CD4-positive, alpha-beta memory T cell (primary cell): ENCODE measurements at regions not wholly inside any gene's neighbourhood (a gene's known extent, or its start where the extent isn't known, plus 50 kb on each side); places are given as distances from the start of the nearest gene placed in this dataset.

Experiments used
- CTCF ChIA-PET: fragments of 350-600 bp; sonication (Branson Sonifier 250); formaldehyde crosslinking; loops from one replicate; lab custom pipeline; 2021; ENCODE audit warnings: inconsistent platforms; ENCODE audit not compliant: partially characterized antibody; lab: Charles Lee
- POLR2A ChIA-PET: fragments of 350-600 bp; sonication (Branson Sonifier 250); formaldehyde crosslinking; loops from one replicate; lab custom pipeline; 2021; ENCODE audit not compliant: partially characterized antibody; lab: Charles Lee
- DNase-seq, 5 donors: peaks; one replicate each; pipeline versions ENCODE4 v3.0.0 to v3.0.0-alpha.2; 2020 to 2022; ENCODE audit warnings: mixed read lengths in 1 of 5
- H3K27ac ChIP-seq: one replicate; pipeline ENCODE4 v1.7.0; 2013; ENCODE audit warnings: low read depth, low read length
- H3K27me3 ChIP-seq: 2 replicates; pipeline ENCODE4 v1.7.0; 2013; ENCODE audit warnings: mild to moderate bottlenecking, low read length, moderate library complexity; ENCODE audit not compliant: insufficient read depth
- H3K36me3 ChIP-seq: 2 replicates; pipeline ENCODE4 v1.7.0; 2013; ENCODE audit warnings: mild to moderate bottlenecking, low read length, moderate library complexity; ENCODE audit not compliant: insufficient read depth
- H3K4me1 ChIP-seq: 2 replicates; pipeline ENCODE4 v1.7.0; 2013; ENCODE audit warnings: mild to moderate bottlenecking, low read length, moderate library complexity; ENCODE audit not compliant: insufficient read depth
- H3K4me3 ChIP-seq, 2 donors: one replicate each; pipeline ENCODE4 v1.7.0; 2013; ENCODE audit warnings: low read length in 2 of 2, mild to moderate bottlenecking in 1 of 2
- H3K9me3 ChIP-seq, 2 donors: one replicate each; pipeline ENCODE4 v1.7.0; 2013; ENCODE audit warnings: low read length in 2 of 2, control low read depth in 1 of 2; ENCODE audit not compliant: control insufficient read depth in 1 of 2
- H3K27ac Mint-ChIP-seq, 7 donors: one replicate each; pipeline ENCODE4 v1.8.0; 2020 to 2021; ENCODE audit warnings: mixed read lengths in 7 of 7, mild to moderate bottlenecking in 6 of 7, inconsistent platforms in 3 of 7, moderate library complexity in 3 of 7
- H3K27me3 Mint-ChIP-seq, 2 donors: one replicate each; pipeline ENCODE4 v1.8.0; 2020 to 2021; ENCODE audit warnings: mixed read lengths in 2 of 2
- H3K36me3 Mint-ChIP-seq, 2 donors: one replicate each; pipeline ENCODE4 v1.8.0; 2020 to 2021; ENCODE audit warnings: mixed read lengths in 2 of 2, inconsistent platforms in 1 of 2, mild to moderate bottlenecking in 1 of 2
- H3K4me1 Mint-ChIP-seq, 4 donors: one replicate each; pipeline ENCODE4 v1.8.0; 2020 to 2021; ENCODE audit warnings: mixed read lengths in 4 of 4, mild to moderate bottlenecking in 1 of 4
- H3K4me3 Mint-ChIP-seq, 8 donors: one replicate each; pipeline ENCODE4 v1.8.0; 2020 to 2021; ENCODE audit warnings: mixed read lengths in 8 of 8, mild to moderate bottlenecking in 7 of 8, moderate library complexity in 6 of 8, inconsistent platforms in 3 of 8
- H3K9me3 Mint-ChIP-seq, 8 donors: one replicate each; pipeline ENCODE4 v1.8.0; 2020 to 2021; ENCODE audit warnings: mixed read lengths in 8 of 8, mild to moderate bottlenecking in 5 of 8, inconsistent platforms in 3 of 8, moderate library complexity in 1 of 8
- intact Hi-C: fragments of 100-400 bp; cut with micrococcal nuclease; formaldehyde crosslinking; loops from one replicate; pipeline ENCODE4 v1.15.1; 2023

GRCh38 chr22:49704345-49705215, 123.1 kb downstream of the BRD1 start:
- intact Hi-C loops = no loop called here
- ChIA-PET POLR2A (no interaction called here), CTCF (no interaction called here)
- no peak overlapping the region for H3K27ac Mint-ChIP-seq
- peaks cover 0 to 8% (median 4%) of the 10 kb centered on the region in 4 donors for H3K4me1 Mint-ChIP-seq
- H3K27ac ChIP-seq = no peak overlapping the region
- peaks cover 0 to 38% (median 22%) of the 10 kb centered on the region in 8 donors for H3K9me3 Mint-ChIP-seq
- peaks cover 32 to 35% of the 10 kb centered on the region in 2 donors for H3K27me3 Mint-ChIP-seq
- no peaks in the 10 kb centered on the region for H3K4me1 ChIP-seq
- H3K27me3 ChIP-seq = no peaks in the 10 kb centered on the region
- DNase-seq = no peak
- no peak overlapping the region for H3K4me3 Mint-ChIP-seq
- H3K9me3 ChIP-seq = peaks cover 3 to 6% of the 10 kb centered on the region in 2 donors
- no peak overlapping the region for H3K4me3 ChIP-seq
- peaks cover 4 to 10% of the 10 kb centered on the region in 2 donors for H3K36me3 Mint-ChIP-seq
- H3K36me3 ChIP-seq = no peaks in the 10 kb centered on the region

GRCh38 chr22:49703990-49704344, 123.7 kb downstream of the BRD1 start:
- H3K27me3 ChIP-seq = no peaks in the 10 kb centered on the region
- peaks cover 4 to 10% of the 10 kb centered on the region in 2 donors for H3K36me3 Mint-ChIP-seq
- peaks cover 3 to 6% of the 10 kb centered on the region in 2 donors for H3K9me3 ChIP-seq
- POLR2A ChIA-PET = no interaction called here
- DNase-seq = no peak
- H3K27me3 Mint-ChIP-seq = peaks cover 27 to 35% of the 10 kb centered on the region in 2 donors
- no peak overlapping the region for H3K27ac Mint-ChIP-seq
- peaks cover 0 to 8% (median 4%) of the 10 kb centered on the region in 4 donors for H3K4me1 Mint-ChIP-seq
- H3K9me3 Mint-ChIP-seq = peaks cover 0 to 34% (median 19%) of the 10 kb centered on the region in 8 donors
- H3K4me3 Mint-ChIP-seq = no peak overlapping the region
- no peak overlapping the region for H3K27ac ChIP-seq
- H3K36me3 ChIP-seq = no peaks in the 10 kb centered on the region
- CTCF ChIA-PET = no interaction called here
- H3K4me1 ChIP-seq = no peaks in the 10 kb centered on the region
- intact Hi-C loops = no loop called here
- H3K4me3 ChIP-seq = no peak overlapping the region

DNA sequence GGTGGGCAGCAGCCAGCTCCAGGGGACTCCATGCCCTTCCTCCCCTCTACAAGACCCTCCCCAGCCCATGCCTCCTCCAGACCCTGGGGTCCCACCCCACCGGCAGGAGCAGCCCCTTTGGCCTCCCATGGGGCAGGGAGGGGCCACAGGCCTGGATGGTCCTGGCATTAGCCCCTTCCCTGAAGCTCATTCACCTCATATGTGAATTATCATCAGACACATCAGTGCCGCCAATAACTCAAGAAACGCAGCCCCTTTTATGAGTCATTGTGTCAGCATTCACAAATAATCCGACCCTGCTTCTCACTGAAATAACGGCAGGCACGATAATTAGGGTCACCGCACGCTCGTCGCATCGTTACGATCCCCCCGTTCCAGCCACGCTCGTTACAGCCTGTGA, 124.2 kb downstream of the BRD1 start:
- Mint-ChIP-seq H3K27me3 (peaks cover 24 to 32% of the 10 kb centered on the region in 2 donors), H3K36me3 (peaks cover 4 to 10% of the 10 kb centered on the region in 2 donors), H3K4me3 (no peak overlapping the region), H3K9me3 (peaks cover 0 to 29% (median 18%) of the 10 kb centered on the region in 8 donors), H3K27ac (no peak overlapping the region), H3K4me1 (peaks cover 0 to 8% (median 4%) of the 10 kb centered on the region in 4 donors)
- intact Hi-C loops = no loop called here
- CTCF ChIA-PET = no interaction called here
- H3K27ac ChIP-seq = no peak overlapping the region
- H3K27me3 ChIP-seq = no peaks in the 10 kb centered on the region
- H3K4me1 ChIP-seq = no peaks in the 10 kb centered on the region
- no peak overlapping the region for H3K4me3 ChIP-seq
- POLR2A ChIA-PET = no interaction called here
- peaks cover 3 to 6% of the 10 kb centered on the region in 2 donors for H3K9me3 ChIP-seq
- H3K36me3 ChIP-seq = no peaks in the 10 kb centered on the region
- no peak for DNase-seq

DNA sequence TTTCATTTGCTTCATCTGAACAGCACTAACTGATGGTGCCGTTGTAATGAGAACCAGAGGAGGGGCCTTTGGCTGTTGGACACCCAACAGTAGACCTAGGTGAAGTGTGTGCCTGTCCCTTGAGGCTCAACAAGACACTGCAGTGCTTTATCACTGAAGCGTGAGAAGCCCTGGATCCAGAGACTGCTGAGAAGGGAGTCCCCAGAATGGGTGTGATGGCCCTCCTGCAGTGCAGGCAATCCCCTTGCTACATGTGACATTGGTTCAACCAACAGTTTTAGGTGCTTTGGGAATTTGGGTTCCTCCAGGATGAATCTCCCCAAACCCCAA, 125.6 kb downstream of the BRD1 start:
- Histone ChIP-seq H3K36me3 (no peaks in the 10 kb centered on the region), H3K27ac (no peak overlapping the region), H3K9me3 (peaks cover 6% of the 10 kb centered on the region in 2 donors), H3K4me3 (no peak overlapping the region), H3K27me3 (no peaks in the 10 kb centered on the region), H3K4me1 (no peaks in the 10 kb centered on the region)
- intact Hi-C loops = no loop called here
- Mint-ChIP-seq H3K27me3 (peaks cover 22 to 29% of the 10 kb centered on the region in 2 donors), H3K36me3 (peaks cover 4 to 10% of the 10 kb centered on the region in 2 donors), H3K9me3 (peaks cover 3 to 39% (median 23%) of the 10 kb centered on the region in 8 donors), H3K4me1 (peaks cover 0 to 8% (median 4%) of the 10 kb centered on the region in 4 donors), H3K4me3 (no peak overlapping the region), H3K27ac (no peak overlapping the region)
- ChIA-PET POLR2A (no interaction called here), CTCF (no interaction called here)
- DNase-seq = no peak

DNA sequence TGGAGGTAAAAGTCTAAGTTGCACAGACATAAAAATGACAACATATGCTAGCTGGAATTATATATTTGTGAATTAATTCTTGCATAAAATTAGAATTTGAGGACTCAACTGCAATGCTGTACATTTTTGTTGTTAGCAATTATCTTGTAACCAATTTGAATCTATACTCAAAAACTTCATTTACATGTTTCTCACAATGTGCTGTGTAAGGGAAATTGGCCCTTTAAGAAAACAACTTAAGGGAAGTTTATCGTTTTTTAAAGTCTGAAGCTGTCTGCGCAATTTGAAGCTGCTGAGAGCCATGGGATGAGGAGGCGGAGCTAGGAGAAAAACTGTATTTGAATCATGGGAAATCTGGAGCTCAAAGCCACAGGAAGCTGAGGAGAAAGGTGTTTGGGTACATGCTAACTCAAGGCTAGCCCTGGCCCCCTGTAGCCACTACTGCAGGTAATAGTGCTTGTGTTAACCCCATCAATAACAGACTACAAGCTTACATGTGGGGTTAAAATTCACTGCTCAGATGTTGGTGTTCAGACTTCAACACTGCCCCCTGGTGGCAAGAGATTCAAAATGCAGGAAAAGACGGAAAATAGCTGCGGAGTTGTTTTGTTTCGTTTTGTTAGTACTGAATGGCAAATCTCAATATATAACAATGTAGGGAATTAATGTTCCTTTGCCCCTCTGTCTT, 126.1 kb downstream of the BRD1 start:
- Histone ChIP-seq H3K27ac (no peak overlapping the region), H3K36me3 (no peaks in the 10 kb centered on the region), H3K27me3 (no peaks in the 10 kb centered on the region), H3K4me3 (no peak overlapping the region), H3K4me1 (no peaks in the 10 kb centered on the region), H3K9me3 (peaks cover 6 to 7% of the 10 kb centered on the region in 2 donors)
- ChIA-PET CTCF (no interaction called here), POLR2A (no interaction called here)
- H3K4me3 Mint-ChIP-seq = no peak overlapping the region
- H3K27me3 Mint-ChIP-seq = peaks cover 22 to 29% of the 10 kb centered on the region in 2 donors
- H3K36me3 Mint-ChIP-seq = peaks cover 4 to 10% of the 10 kb centered on the region in 2 donors
- peak overlapping the region in 1 of 7 donors; percentile 37 for H3K27ac Mint-ChIP-seq
- no peak for DNase-seq
- intact Hi-C loops = no loop called here
- peaks cover 3 to 44% (median 25%) of the 10 kb centered on the region in 8 donors for H3K9me3 Mint-ChIP-seq
- peaks cover 0 to 8% (median 4%) of the 10 kb centered on the region in 4 donors for H3K4me1 Mint-ChIP-seq

DNA sequence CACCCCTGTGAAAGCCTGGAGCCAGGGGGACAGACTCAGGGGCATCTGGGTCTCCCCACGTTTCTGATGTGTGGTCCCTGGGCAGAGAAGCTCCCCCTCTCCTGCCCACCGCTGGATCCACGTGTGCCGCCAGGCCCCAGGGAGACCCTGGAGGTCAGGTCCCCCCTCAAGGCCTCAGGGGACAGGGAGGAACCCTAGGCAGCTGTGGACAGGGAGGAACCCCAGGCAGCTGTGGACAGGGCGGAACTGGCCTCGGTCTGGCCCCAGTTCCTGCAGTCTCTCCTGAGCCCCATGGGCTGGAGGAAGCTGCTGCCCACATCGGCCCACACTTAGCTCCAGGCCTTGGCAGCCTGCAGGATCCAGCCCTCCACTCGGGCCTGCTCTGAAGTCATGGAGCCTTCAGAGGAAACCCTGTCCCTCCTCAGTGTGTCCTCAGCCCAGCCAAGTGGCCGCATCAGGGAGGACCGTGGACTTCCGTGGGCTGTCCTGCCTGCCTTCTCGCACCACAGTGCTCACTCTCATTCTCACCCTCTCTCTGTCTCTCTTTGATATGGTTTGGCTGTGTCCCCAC, 127.7 kb downstream of the BRD1 start:
- no peak overlapping the region for H3K4me3 Mint-ChIP-seq
- H3K36me3 Mint-ChIP-seq = peaks cover 4 to 10% of the 10 kb centered on the region in 2 donors
- peaks cover 3 to 55% (median 29%) of the 10 kb centered on the region in 8 donors for H3K9me3 Mint-ChIP-seq
- Histone ChIP-seq H3K4me3 (no peak overlapping the region), H3K36me3 (no peaks in the 10 kb centered on the region), H3K9me3 (peaks cover 6 to 7% of the 10 kb centered on the region in 2 donors), H3K27me3 (no peaks in the 10 kb centered on the region), H3K4me1 (no peaks in the 10 kb centered on the region), H3K27ac (no peak overlapping the region)
- no peaks in the 10 kb centered on the region for H3K4me1 Mint-ChIP-seq
- intact Hi-C loops = no loop called here
- DNase-seq = no peak
- ChIA-PET POLR2A (no interaction called here), CTCF (no interaction called here)
- H3K27ac Mint-ChIP-seq = no peak overlapping the region
- peaks cover 13 to 25% of the 10 kb centered on the region in 2 donors for H3K27me3 Mint-ChIP-seq

DNA sequence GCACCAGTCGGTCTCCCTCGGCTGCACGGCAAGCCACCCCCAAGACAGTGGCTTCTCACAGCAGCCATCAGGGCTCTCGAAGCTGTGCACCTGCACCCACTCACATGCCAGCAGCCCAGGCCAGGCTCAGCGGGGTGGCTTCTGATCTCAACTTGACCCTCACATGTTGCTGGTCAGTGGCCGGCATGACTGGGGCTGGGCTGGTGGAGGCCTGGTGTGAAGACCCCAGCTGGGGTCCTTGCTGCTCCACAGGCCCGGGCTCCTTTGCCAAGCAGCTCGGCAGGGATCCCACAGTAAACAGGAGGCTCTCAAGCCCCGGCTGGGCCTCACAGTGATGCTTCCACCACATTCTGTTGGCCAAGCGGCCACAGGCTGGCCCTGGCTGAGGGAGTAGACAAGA, 128.2 kb downstream of the BRD1 start:
- H3K4me3 ChIP-seq = no peak overlapping the region
- Mint-ChIP-seq H3K36me3 (peaks cover 4 to 10% of the 10 kb centered on the region in 2 donors), H3K4me1 (no peaks in the 10 kb centered on the region), H3K4me3 (no peak overlapping the region), H3K9me3 (peaks cover 3 to 55% (median 29%) of the 10 kb centered on the region in 8 donors), H3K27me3 (peaks cover 13 to 25% of the 10 kb centered on the region in 2 donors), H3K27ac (no peak overlapping the region)
- no peaks in the 10 kb centered on the region for H3K36me3 ChIP-seq
- no peak for DNase-seq
- intact Hi-C loops = no loop called here
- no peaks in the 10 kb centered on the region for H3K27me3 ChIP-seq
- H3K9me3 ChIP-seq = peaks cover 6 to 7% of the 10 kb centered on the region in 2 donors
- H3K4me1 ChIP-seq = no peaks in the 10 kb centered on the region
- POLR2A ChIA-PET = no interaction called here
- CTCF ChIA-PET = no interaction called here
- H3K27ac ChIP-seq = no peak overlapping the region
